ENCODE measurements at regions not wholly inside any gene's neighbourhood (a gene's known extent, or its start where the extent isn't known, plus 50 kb on each side); places are given as distances from the start of the nearest gene placed in this dataset.

- ATAC-seq (ENCODE audit: low read depth): no peak
- Histone ChIP-seq H3K14ac (replicated peaks; ENCODE audit: low read depth, low read length) (no peak overlapping the region), H3K56ac (ENCODE audit: extremely low read depth, insufficient read depth, low read length) (no peak overlapping the region), H3K4ac (ENCODE audit: low read depth, low read length) (no peak overlapping the region), H3K4me2 (ENCODE audit: low read depth, low read length) (no peak overlapping the region), H4K5ac (ENCODE audit: low read depth, low read length) (no peak overlapping the region), H3K9me1 (ENCODE audit: insufficient read depth, low read length) (no peaks in the 10 kb centered on the region), H4K20me1 (ENCODE audit: insufficient read depth, low read length) (no peaks in the 10 kb centered on the region), H2AFZ (replicated peaks; ENCODE audit: low read length, poor library complexity) (no peak overlapping the region), H3K27ac (ENCODE audit: insufficient read depth, low read length) (no peak overlapping the region), H2AK9ac (replicated peaks; ENCODE audit: low read depth, low read length, poor library complexity) (no peak overlapping the region), H4K8ac (ENCODE audit: low read depth in 2 of 2, low read length in 2 of 2) (no peak overlapping the region), H3K4me1 (ENCODE audit: control insufficient read depth, insufficient read depth, low read length) (no peaks in the 10 kb centered on the region), H2BK15ac (ENCODE audit: low read depth, low read length) (no peak overlapping the region), H3K9ac (ENCODE audit: low read depth, low read length) (no peak overlapping the region), H3K18ac (ENCODE audit: low read depth, low read length) (no peak overlapping the region), H3K9me3 (ENCODE audit: control insufficient read depth, insufficient read depth, low read length) (no peaks in the 10 kb centered on the region), H3K4me3 (ENCODE audit: insufficient read depth, low read depth, low read length) (no peak overlapping the region), H4K91ac (ENCODE audit: insufficient read depth, low read depth, low read length) (no peak overlapping the region), H3K23ac (ENCODE audit: low read depth, low read length) (no peak overlapping the region), H2BK120ac (ENCODE audit: low read depth, low read length) (no peak overlapping the region), H2BK5ac (ENCODE audit: low read depth, low read length, poor library complexity, severe bottlenecking) (no peak overlapping the region), H3K27me3 (ENCODE audit: control insufficient read depth, insufficient read depth, low read length) (no peaks in the 10 kb centered on the region; the same call in 1 of the 2 replicates), H2BK20ac (ENCODE audit: low read depth, low read length) (no peak overlapping the region), H2AK5ac (ENCODE audit: low read depth, low read length) (no peak overlapping the region), H3K36me3 (ENCODE audit: control insufficient read depth, insufficient read depth, low read length) (no peaks in the 10 kb centered on the region), H3K79me1 (ENCODE audit: low read depth in 1 of 2, low read length in 2 of 2) (no peaks in the 10 kb centered on the region)
- DNase-seq: no peak
- WGBS, 2 experiments (ENCODE audit: extremely low coverage in 2 of 2, insufficient read length in 1 of 2): 40% methylated on average over 1 of the region's 5 CpGs; no CpG with 5 or more reads in 1 of the 2 experiments
- CTCF ChIA-PET: no interaction called here
- in situ Hi-C loops (cut with MboI; ENCODE audit: low sequenced_read_pairs): no loop called here
- TF ChIP-seq FOS (IDR thresholded peaks at IDR 0.05; ENCODE audit: low read depth, low read length) (no peak), RFX5 (IDR thresholded peaks at IDR 0.05; ENCODE audit: low read depth, low read length) (no peak), CHD1 (IDR thresholded peaks at IDR 0.05; ENCODE audit: low read depth, low read length) (no peak), MAFK (IDR thresholded peaks at IDR 0.05; ENCODE audit: low read depth, low read length) (no peak)
- TF ChIP-seq, protein P1, sequence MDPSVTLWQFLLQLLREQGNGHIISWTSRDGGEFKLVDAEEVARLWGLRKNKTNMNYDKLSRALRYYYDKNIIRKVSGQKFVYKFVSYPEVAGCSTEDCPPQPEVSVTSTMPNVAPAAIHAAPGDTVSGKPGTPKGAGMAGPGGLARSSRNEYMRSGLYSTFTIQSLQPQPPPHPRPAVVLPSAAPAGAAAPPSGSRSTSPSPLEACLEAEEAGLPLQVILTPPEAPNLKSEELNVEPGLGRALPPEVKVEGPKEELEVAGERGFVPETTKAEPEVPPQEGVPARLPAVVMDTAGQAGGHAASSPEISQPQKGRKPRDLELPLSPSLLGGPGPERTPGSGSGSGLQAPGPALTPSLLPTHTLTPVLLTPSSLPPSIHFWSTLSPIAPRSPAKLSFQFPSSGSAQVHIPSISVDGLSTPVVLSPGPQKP (IDR thresholded peaks at IDR 0.05; ENCODE audit: borderline replicate concordance, low read depth, low read length): no peak
- intact Hi-C loops (cut with micrococcal nuclease): no loop called here
- POLR2A ChIA-PET (ENCODE audit: unreplicated experiment): no interaction called here
- dilution Hi-C loops (cut with HindIII; ENCODE audit: low sequenced_read_pairs, unreplicated experiment): no loop called here
- BruUV-seq (replicated peaks): no TSS peak
Observed at GRCh38 chr1:168371477-168371876, 90.8 kb downstream of the TBX19 start.
